Heart left ventricle (tissue), 13 donors: ENCODE measurements at regions not wholly inside any gene's neighbourhood (a gene's known extent, or its start where the extent isn't known, plus 50 kb on each side); places are given as distances from the start of the nearest gene placed in this dataset.

Source experiments
- CTCF ChIP-seq, 12 donors: fragments of 200-600 bp; sonication (generic) in 4 of 12; IDR thresholded peaks; one replicate each; pipeline versions ENCODE4 v1.5.0 to v1.8.0; 2018 to 2022; ENCODE audit warnings: antibody characterized with exemption in 12 of 12, mild to moderate bottlenecking in 5 of 12
- POLR2A ChIP-seq, 2 donors: fragments of 450-650 bp; IDR thresholded peaks; one replicate each; pipeline ENCODE4 v1.6.1; 2017; ENCODE audit warnings: antibody characterized with exemption in 2 of 2, mild to moderate bottlenecking in 2 of 2, moderate library complexity in 2 of 2
- donor health status: ischemic (EF 13 %, LVEDD 7.1; RV severe dilation, severe dysfunction).
- donor health status: DM: no; HTN: yes; CAD: no.
- donor health status: DM: no; HTN: no; CAD: no.
- donor health status: ischemic (EF 25% LVEDD 6.9; RV normal size, moderate dysfunction).
- donor health status: ischemic (EF 25% LVEDD 5.7; RV mildly dilated, moderate dysfunction).
- donor health status: ischemic (EF 35%, LVEDD 5.7; RV mildly dilated, moderate dysfunction).
- donor health status: nonischemic (EF 11% LVEDD 7.7; RV severe dilation, severe dysfunction).
- donor health status: DM: yes; HTN: yes; CAD: no.
- donor health status: PGD.
- donor health status: ischemic (EF 29% LVEDD 5.4; RV normal size, mild dysfunction).
- donor health status: nonischemic (EF 23%, LVEDD 6.1; RV moderate dilation, normal function).

GRCh38 chr12:77324763-77325468 is 259.5 kb upstream of the E2F7 start:
- TF ChIP-seq CTCF (IDR thresholded peaks at IDR 0.05) (peak in 11 of 12 donors; percentile 9 to 77 (median 48)), POLR2A (IDR thresholded peaks at IDR 0.05) (no peak)
